ENCODE measurements at regions not wholly inside any gene's neighbourhood (a gene's known extent, or its start where the extent isn't known, plus 50 kb on each side); places are given as distances from the start of the nearest gene placed in this dataset.

GRCh38 chr2:139357972-139358371, 577.8 kb upstream of the NXPH2 start:
- TF ChIP-seq GATA2 (IDR thresholded peaks at IDR 0.05; ENCODE audit: low read depth, low read length) (no peak), GATA3 (IDR thresholded peaks at IDR 0.05; ENCODE audit: low read depth, low read length) (no peak)
